H54 (cell line): ENCODE measurements at regions not wholly inside any gene's neighbourhood (a gene's known extent, or its start where the extent isn't known, plus 50 kb on each side); places are given as distances from the start of the nearest gene placed in this dataset.

Source experiments
- DNase-seq: peaks from one replicate; pipeline ENCODE4 v3.0.0; 2011; ENCODE audit warnings: low spot score, mixed read lengths; ENCODE audit not compliant: insufficient read length
- FAIRE-seq: peaks from 3 replicates; lab custom pipeline; 2011; peaks lifted over from hg19 to GRCh38; lab: Jason Lieb, UNC
- POLR2A ChIP-seq: IDR thresholded peaks from 2 replicates; pipeline ENCODE4 v1.6.1; 2011; ENCODE audit warnings: low read depth, mild to moderate bottlenecking, low read length

GRCh38 chr7:157487046-157487770 is 150.4 kb downstream of the DNAJB6 start:
- FAIRE-seq: no peak
- no peak for DNase-seq
- TF ChIP-seq POLR2A: no peak

- TF ChIP-seq POLR2A: no peak
- DNase-seq (no peak), FAIRE-seq (no peak)
These were observed 151.5 kb downstream of the DNAJB6 start for GRCh38 chr7:157488281-157488680.

GRCh38 chr7:157488966-157489365 is 152.2 kb downstream of the DNAJB6 start:
- no peak for DNase-seq
- FAIRE-seq: no peak
- TF ChIP-seq POLR2A: no peak
